Erythroblast (primary cell): ENCODE measurements at regions not wholly inside any gene's neighbourhood (a gene's known extent, or its start where the extent isn't known, plus 50 kb on each side); places are given as distances from the start of the nearest gene placed in this dataset.

Experiments used
- DNase-seq, 2 experiments: peaks; one replicate each; lab custom pipeline; 2025; lab: John Stamatoyannopoulos, UW
- GATA1 ChIP-seq: IDR thresholded peaks from 2 replicates; pipeline ENCODE4 v1.6.1; 2011; ENCODE audit warnings: low read depth, mild to moderate bottlenecking, control low read depth, low read length, moderate library complexity
- POLR2A ChIP-seq: IDR thresholded peaks from 2 replicates; pipeline ENCODE4 v1.6.1; 2011; ENCODE audit warnings: mild to moderate bottlenecking, low read length

GRCh38 chr11:10936626-10937384 is 79.0 kb upstream of the ZBED5 start:
- no peak for TF ChIP-seq POLR2A
- no peak for TF ChIP-seq GATA1
- no peak for DNase-seq

- DNase-seq: no peak
- no peak for TF ChIP-seq POLR2A
Measured at GRCh38 chr11:10935015-10935559, 77.2 kb upstream of the ZBED5 start.

- DNase-seq: no peak
- no peak for TF ChIP-seq POLR2A
- no peak for TF ChIP-seq GATA1
Measured at GRCh38 chr11:10934293-10934860, 76.5 kb upstream of the ZBED5 start.

DNA sequence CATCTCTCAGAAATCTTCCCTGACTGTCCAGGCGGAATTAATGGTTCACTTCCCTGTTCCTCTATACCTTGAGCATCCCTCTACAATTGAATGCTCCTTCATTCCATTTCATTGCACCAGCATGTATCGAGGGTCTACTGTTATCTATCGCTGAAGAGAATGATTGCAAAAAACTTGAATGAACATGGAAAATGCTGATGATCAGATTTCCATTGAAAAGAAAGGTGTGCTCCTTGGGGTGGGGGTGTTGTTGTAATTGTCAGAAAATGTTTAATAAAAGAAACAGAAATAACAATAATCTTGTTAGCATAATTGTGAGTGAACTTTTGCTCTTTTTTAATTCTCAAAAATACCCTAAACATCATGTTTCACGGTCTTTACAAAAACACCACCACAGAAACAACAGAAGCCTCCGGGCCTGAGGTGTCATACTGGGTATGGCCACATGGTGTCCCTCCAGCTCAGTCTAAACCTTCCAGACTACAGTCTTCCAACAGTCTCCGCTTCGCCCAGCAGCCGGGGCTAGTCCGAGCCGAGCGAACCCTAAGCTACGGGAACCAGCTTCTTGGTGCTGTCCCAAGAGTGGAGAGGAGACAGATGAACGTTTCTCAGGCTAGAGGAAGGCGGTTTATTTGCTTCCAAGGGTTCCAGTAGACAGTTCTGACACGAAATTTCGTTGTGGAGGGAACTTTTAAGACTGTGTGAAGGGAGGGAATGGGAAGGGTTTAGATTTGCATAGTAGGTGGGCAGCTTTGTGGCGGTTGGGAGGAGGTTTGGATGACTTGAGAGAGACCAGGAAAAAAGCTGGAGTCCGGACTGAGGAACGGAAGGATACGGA is 75.8 kb upstream of the ZBED5 start:
- no peak for TF ChIP-seq POLR2A
- no peak for TF ChIP-seq GATA1
- DNase-seq: peak; percentile 80 to 87

DNA sequence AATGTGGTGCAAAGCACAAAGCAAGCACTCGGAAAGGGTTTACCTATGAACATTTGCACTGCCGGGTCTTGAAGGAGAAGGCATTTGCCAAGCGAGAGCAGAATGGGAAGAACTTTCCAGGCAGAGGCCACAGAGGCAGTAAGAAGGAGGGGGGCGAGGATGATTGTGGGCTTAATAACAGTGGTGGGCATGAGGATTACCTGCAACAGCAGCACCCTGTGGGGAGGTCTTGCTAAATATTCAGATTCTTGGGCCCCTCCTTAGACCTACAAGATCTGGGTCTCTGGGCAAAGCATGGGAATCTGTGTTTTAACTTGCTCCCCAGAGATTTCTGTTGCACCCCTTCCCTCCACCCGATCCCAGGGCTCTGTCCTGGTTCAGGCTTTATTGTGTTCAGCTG is 75.1 kb upstream of the ZBED5 start:
- TF ChIP-seq POLR2A (no peak), GATA1 (no peak)
- no peak for DNase-seq

DNA sequence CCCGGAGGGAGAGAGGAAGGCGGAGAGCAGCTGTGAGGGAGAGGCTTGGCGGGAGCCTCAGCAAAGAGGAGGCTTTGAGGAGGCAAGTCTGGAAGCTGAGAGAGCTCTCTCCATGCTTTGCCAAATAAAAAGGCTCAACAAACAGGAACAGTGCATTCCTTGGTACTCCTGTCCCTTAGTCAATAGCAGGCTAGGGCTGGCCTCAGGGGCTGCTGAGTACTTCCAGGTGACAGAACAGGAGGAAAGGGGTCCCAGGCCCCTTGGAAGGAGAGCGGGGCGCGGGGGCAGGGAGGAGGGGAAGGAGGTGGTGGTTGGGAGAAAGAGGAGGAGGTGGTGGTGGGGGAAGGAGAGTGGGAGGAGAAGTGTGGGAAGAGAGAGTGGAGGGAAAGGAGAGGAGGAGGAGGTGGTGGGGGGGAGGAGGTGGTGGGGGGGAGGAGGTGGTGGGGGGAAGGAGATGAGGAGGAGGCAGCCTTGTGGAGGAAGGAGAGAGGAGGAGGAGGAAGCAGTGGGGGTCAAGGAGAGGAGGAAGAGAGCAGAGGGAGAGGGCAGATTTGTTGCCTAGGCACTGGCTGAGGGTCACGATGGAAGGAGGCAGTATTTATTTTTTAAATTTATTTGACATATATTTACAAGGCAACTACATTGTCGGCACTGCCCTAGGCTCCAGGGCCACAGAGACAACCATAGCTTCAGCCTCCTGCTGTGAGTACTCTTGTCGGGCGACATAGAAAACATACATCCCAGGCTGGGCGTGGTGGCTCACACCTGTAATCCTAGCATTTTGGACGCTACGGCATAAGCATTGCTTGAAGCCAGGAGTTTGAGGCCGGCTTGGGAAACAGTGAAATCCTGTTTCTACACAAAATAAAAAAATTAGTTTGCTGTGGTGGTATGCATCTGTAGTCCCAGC is 74.2 kb upstream of the ZBED5 start:
- TF ChIP-seq GATA1 (no peak), POLR2A (no peak)
- peak in 1 of 2 experiments; percentile 49 for DNase-seq

GRCh38 chr11:10930972-10931760 is 73.3 kb upstream of the ZBED5 start:
- TF ChIP-seq GATA1 (no peak), POLR2A (no peak)
- peak; percentile 51 to 80 for DNase-seq

DNA sequence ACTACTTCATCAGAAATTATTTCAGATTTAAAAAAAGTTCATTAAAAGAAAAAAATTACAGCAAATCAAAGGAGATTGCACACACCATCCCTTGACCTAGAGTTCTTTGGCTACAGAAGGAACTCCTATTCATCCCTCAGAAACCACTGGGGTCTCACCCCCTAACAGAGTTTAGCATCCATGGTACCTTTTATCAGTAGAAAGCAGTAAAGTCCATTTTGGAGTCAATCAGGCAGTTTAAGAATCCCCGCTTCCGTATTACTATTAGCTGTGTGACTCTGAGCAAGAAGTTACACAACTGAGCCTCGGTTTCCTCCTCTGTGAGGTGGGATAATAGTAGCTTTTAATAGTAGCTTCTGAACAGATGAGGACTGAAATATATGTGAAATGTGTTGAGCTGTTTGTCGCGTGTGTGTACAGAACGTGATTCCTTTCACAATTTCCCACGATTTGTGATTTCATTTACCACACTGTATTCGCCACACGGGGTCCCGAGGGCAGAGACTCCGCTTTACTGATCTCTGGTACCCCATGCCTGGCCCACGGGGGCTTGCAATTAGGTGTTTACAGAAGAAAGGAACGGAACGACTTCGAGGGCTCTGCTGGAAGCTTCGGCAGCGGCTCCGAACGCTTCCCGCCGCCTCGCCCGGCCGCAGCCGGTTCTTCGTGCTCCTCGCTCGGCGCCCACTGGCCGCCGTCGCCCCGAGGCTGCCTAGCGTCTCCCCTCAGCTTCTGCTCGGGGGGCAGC is 72.5 kb upstream of the ZBED5 start:
- DNase-seq: peak; percentile 39 to 46
- TF ChIP-seq POLR2A (no peak), GATA1 (no peak)

- no peak for TF ChIP-seq GATA1
- DNase-seq: no peak
Measured at GRCh38 chr11:10927538-10927937, 69.7 kb upstream of the ZBED5 start.

DNA sequence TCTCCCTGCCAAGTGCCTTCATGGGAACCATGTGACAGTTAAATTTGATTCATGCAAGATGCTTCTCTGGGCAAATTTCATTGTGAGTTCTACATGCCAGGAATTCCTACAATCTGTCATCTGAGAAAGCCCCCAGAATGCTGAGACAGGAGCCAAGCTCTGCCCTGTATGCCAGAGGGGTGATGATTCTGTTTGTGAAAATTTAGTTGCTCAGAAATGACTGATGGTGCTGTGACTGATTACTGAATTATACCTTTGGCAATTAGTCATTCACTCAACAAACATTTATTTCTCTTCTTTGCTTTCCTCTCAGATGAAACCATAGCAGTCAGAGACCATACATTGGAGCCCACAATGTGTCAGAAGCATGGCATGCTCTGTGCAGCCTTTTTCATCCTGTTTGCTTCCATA is 69.0 kb upstream of the ZBED5 start:
- TF ChIP-seq POLR2A: no peak
- TF ChIP-seq GATA1: no peak
- no peak for DNase-seq

DNA sequence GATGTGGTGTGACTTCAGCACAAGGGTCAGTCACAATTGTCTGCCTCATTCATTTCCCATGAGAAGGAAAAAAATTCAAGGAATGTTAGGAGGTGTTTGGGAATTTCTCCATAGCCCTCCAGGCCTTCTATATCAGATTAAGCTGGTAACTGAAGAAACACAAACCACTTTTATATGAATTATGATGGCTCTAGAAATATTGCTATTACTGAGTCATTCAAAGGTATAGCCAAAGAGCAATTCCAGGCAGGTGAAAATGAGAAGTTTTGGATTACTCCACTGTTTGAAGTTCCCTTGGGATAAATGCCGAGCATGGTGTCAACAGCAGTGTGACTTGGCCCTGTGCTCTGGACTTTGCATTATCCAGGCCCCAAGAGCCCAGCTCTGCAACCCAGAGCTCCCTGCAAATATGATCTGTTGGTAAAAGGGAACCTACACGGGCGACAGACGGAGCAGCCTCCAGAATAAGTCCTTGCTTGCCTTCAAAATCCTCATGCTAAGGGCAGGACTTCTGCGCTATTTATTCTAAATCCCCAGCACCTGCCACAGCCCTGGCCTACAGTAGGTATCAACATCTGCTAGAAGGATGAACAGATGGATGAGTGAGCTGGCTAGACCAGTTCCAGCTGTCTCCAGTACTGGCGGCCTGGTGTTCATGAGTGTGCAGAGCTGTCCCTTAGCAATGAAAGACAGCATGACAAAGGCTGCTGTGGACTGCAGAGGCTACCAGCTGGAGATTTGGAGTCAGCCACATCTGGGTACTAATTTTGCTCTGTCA is 67.5 kb upstream of the ZBED5 start:
- no peak for DNase-seq
- no peak for TF ChIP-seq GATA1
- TF ChIP-seq POLR2A: no peak

DNA sequence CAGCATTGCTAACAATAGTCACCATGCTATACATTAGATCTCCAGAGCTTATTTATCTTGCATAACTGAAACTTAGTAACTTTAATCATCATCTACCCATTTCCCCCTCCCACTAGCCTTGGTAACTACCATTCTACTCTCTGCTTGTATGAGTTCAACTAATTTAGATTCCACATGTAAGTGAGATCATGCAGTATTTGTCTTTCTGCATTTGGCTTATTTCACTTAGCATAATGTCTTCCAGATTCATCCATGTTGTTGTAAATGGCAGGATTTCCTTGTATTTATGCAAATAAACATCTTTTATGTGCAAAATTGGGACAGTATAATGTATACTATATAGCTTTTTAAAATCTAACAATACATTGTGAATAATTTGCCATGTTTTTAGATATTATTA is 66.0 kb upstream of the ZBED5 start:
- TF ChIP-seq POLR2A (no peak), GATA1 (no peak)
- no peak for DNase-seq
